GM19463 (cell line): ENCODE measurements at regions not wholly inside any gene's neighbourhood (a gene's known extent, or its start where the extent isn't known, plus 50 kb on each side); places are given as distances from the start of the nearest gene placed in this dataset.

Source experiments
- ATAC-seq: cut with Tn5 transposase; IDR thresholded peaks from one replicate; pipeline ENCODE4 v1.9.1; 2021; ENCODE audit warnings: mild to moderate bottlenecking, moderate library complexity; ENCODE audit not compliant: unreplicated experiment

GRCh38 chr10:61319386-61320256, 133.6 kb downstream of the TMEM26 start:
- ATAC-seq: no peak

GRCh38 chr10:61318429-61318828, 134.8 kb downstream of the TMEM26 start:
- ATAC-seq: no peak

- no peak for ATAC-seq
Observed at GRCh38 chr10:61317706-61318105, 135.5 kb downstream of the TMEM26 start.

- no peak for ATAC-seq
Observed at GRCh38 chr10:61316676-61317265, 136.4 kb downstream of the TMEM26 start.

GRCh38 chr10:61314273-61314672, 138.9 kb downstream of the TMEM26 start:
- ATAC-seq: no peak

GRCh38 chr10:61313460-61313859, 139.7 kb downstream of the TMEM26 start:
- ATAC-seq: no peak

- no peak for ATAC-seq
Observed at GRCh38 chr10:61304746-61305145, 148.4 kb downstream of the TMEM26 start.

- no peak for ATAC-seq
Observed at GRCh38 chr10:61302124-61302523, 151.1 kb downstream of the TMEM26 start.

GRCh38 chr10:61301575-61301974, 151.6 kb downstream of the TMEM26 start:
- no peak for ATAC-seq

GRCh38 chr10:61299841-61300240, 153.3 kb downstream of the TMEM26 start:
- no peak for ATAC-seq

- no peak for ATAC-seq
Observed at GRCh38 chr10:61299156-61299555, 154.0 kb downstream of the TMEM26 start.

GRCh38 chr10:61298194-61298593, 155.0 kb downstream of the TMEM26 start:
- no peak for ATAC-seq

GRCh38 chr10:61296161-61296560, 157.0 kb downstream of the TMEM26 start:
- ATAC-seq: no peak

GRCh38 chr10:61294131-61294530, 159.1 kb downstream of the TMEM26 start:
- ATAC-seq: no peak

- ATAC-seq: no peak
Observed at GRCh38 chr10:61289813-61290212, 163.4 kb downstream of the TMEM26 start.

GRCh38 chr10:61286686-61287085, 166.5 kb downstream of the TMEM26 start:
- ATAC-seq: peak; percentile 98

- ATAC-seq: no peak
Observed at GRCh38 chr10:61285749-61286148, 167.4 kb downstream of the TMEM26 start.

- no peak for ATAC-seq
Observed at GRCh38 chr10:61284222-61284890, 168.8 kb downstream of the TMEM26 start.

- no peak for ATAC-seq
Observed at GRCh38 chr10:61283481-61284221, 169.5 kb downstream of the TMEM26 start.

- no peak for ATAC-seq
Observed at GRCh38 chr10:61283066-61283465, 170.1 kb downstream of the TMEM26 start.

- no peak for ATAC-seq
Observed at GRCh38 chr10:61280303-61280702, 172.9 kb downstream of the TMEM26 start.
